VCaP (cell line): ENCODE measurements at regions not wholly inside any gene's neighbourhood (a gene's known extent, or its start where the extent isn't known, plus 50 kb on each side); places are given as distances from the start of the nearest gene placed in this dataset.

Experiments used
- H3K27ac ChIP-seq: fragments of 450-650 bp; 2 replicates; pipeline ENCODE4 v1.5.1; 2017
- TF ChIP-seq, protein P1 (sequence below): fragments of 450-650 bp; conservative IDR thresholded peaks from 2 replicates; pipeline ENCODE4 v1.5.1; 2017; ENCODE audit warnings: mild to moderate bottlenecking, moderate library complexity

DNA sequence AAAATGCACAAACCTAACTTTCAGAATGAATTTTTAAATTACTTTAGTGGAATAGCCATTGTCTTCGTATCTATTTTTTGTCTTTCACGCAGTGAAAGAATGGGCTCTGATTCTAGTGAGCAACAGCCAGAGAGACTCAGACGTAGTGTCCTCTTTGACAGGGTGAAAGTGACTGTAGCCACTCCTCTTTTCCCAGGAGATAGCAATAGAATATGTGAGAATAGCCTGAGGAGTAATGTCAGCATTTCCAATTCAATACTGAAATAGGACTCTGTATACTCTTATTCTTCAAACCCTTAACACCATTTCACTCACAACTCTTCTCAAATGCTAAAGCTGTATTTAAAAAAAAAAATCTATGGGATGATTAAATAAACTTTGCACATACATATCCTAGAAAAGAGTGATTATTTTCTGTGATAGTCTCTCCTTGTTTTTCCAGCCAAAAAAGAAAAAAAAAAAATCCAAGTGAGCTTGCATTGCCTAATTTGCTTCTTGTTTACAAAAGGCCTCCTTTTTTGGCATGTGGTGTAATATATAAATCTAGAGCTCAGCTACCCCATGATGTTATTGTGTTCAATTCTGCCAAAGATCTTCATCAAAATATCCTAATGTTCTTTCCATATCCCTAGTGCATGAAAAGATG lies 626.1 kb upstream of the SLITRK6 start:
- TF ChIP-seq, protein P1, sequence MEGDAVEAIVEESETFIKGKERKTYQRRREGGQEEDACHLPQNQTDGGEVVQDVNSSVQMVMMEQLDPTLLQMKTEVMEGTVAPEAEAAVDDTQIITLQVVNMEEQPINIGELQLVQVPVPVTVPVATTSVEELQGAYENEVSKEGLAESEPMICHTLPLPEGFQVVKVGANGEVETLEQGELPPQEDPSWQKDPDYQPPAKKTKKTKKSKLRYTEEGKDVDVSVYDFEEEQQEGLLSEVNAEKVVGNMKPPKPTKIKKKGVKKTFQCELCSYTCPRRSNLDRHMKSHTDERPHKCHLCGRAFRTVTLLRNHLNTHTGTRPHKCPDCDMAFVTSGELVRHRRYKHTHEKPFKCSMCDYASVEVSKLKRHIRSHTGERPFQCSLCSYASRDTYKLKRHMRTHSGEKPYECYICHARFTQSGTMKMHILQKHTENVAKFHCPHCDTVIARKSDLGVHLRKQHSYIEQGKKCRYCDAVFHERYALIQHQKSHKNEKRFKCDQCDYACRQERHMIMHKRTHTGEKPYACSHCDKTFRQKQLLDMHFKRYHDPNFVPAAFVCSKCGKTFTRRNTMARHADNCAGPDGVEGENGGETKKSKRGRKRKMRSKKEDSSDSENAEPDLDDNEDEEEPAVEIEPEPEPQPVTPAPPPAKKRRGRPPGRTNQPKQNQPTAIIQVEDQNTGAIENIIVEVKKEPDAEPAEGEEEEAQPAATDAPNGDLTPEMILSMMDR = no peak
- H3K27ac ChIP-seq = no peak overlapping the region

DNA sequence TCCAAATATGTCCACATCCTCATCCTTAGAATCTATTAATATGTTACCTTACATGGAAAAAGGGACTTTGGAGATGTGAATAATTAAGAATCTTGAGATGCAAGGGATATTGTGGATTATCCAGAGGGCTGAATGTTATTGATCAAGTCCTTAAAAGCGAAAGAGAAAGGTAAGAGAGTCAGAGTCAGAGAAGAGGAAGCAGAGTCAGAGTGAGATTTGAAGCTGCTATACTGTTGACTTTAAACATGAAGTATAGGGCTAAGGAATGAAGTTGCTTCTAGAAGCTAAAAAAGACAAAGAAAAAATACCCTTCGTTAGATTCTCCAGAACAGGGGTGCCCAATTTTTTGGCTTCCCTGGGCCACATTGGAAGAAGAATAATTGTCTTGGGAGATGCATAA lies 627.2 kb upstream of the SLITRK6 start:
- TF ChIP-seq, protein P1 = no peak
- H3K27ac ChIP-seq = no peak overlapping the region

DNA sequence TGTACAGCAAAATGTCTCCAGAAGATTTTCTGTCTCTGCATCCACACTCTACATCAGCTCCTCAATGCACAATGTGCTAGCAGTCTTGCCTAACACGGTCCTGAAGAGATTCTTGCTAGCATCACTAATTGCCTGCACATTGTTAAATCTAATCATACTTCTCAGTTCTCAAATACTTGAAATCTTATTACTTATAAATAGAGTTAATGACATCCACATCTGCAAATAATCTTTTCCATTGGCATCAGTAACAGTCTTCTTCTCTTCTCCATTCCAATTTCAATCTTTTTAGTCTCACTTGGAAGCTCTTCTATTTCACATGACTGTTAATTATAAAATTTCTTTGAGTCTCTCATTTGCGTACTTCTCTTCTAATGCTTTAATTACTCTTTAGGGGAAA lies 630.5 kb upstream of the SLITRK6 start:
- H3K27ac ChIP-seq = no peak overlapping the region
- TF ChIP-seq, protein P1 = no peak

DNA sequence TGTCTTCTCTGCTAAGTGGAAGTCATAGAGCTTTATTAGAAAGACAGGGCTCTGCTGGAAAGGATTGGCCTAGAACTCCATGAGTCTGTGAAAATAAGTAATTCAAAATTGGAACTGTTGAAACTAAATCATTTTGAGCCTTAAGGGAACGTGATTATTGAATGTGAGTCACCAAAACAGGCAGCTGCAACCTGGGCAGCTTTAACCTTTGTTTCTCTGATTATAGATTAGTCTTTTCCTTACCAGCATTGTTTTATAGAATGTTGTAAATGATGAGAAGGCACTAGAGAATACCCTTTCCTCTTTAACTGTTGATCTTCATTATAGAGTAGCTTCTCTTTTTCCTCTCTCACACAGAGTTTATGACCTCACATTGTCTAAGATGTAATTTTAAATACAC lies 638.8 kb upstream of the SLITRK6 start:
- TF ChIP-seq, protein P1 = no peak
- H3K27ac ChIP-seq = no peak overlapping the region

DNA sequence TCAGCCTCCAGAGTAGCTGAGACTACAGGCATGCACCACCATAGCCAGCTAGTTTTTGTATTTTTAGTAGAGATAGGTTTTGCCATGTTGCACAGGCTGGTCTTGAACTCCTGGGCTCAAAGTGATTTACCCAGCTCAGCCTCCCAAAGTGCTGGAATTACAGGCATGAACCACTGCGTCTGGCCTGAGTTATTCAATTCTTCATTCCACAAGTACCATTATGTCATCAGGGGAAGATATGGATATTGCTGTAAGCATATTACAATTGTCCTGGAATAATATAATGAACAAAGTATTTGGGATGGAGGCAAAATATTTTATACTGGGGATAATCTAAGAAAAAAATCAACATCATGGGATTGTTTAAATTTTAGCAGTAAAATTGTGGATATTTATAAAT lies 646.0 kb upstream of the SLITRK6 start:
- H3K27ac ChIP-seq = no peak overlapping the region
- TF ChIP-seq, protein P1 = no peak

DNA sequence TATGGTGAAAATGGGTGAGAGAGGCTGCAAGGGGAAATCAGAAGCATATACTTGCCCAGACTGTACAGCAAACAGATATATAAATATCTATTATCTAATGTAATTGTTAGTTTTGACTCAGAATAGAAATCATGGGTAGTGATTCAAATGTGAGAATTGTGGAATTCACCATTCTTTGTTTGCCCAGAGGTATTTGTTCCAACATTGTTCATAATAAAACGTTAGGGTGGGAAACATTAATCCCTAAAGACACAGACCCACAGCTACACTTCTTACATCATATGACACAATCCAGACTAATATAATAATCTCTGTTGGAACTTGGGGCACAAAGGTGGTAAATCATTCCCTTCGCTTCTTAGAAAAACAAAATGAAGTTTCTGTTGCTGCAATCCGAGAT lies 646.5 kb upstream of the SLITRK6 start:
- TF ChIP-seq, protein P1 = no peak
- H3K27ac ChIP-seq = no peak overlapping the region

DNA sequence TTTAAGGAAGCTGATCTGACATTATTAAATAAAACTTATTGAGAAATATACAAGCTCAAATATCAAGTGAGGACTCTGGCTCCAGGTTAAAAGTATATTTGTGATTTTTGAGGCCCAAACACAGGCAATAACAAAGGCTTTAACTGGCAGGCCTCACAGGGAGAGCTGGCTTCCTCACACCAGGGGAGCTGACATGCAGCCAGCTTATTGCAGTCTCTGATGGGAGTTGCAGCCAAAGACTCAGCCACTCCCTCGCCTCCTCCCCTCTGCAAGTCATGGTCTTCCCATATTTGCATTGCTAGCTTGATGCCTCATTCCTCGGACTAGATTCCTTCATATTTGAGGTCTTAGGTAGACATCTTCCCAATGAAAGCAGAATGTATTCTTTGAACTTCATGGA lies 647.1 kb upstream of the SLITRK6 start:
- TF ChIP-seq, protein P1 = no peak
- H3K27ac ChIP-seq = no peak overlapping the region
